ENCODE measurements at regions not wholly inside any gene's neighbourhood (a gene's known extent, or its start where the extent isn't known, plus 50 kb on each side); places are given as distances from the start of the nearest gene placed in this dataset.

DNA sequence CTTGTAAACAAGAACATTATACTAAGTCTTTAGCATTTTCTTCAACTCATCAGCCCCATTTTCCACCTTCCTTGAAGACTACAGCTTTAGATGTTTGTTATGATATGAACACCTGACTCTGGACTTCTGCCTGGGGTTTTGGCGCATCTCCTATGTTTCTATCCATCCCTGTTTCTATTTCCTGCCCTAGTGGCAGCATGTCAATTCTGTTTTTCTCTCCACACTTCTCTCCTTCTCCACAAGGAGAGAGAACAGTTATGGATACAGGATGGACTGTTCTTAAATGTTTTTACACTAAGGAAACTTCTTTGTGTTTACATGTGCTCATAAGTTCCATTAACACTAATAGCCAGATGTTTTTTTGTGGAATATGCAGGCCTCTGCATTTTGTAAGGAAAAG lies 423.3 kb upstream of the IL12A start:
- no peaks in the 10 kb centered on the region for H3K36me3 Mint-ChIP-seq
- no peaks in the 10 kb centered on the region for H3K9me3 Mint-ChIP-seq
- peaks cover 17% of the 10 kb centered on the region for H3K27me3 Mint-ChIP-seq
- no peak for DNase-seq (ENCODE audit: extremely low spot score, unreplicated experiment)
- peaks cover 5% of the 10 kb centered on the region for H3K4me1 Mint-ChIP-seq (ENCODE audit: unreplicated experiment)
- no peak overlapping the region for H3K4me3 Mint-ChIP-seq
- TF ChIP-seq CTCF (conservative IDR thresholded peaks at IDR 0.05), result peak; percentile 29
- no peak overlapping the region for H3K27ac Mint-ChIP-seq

DNA sequence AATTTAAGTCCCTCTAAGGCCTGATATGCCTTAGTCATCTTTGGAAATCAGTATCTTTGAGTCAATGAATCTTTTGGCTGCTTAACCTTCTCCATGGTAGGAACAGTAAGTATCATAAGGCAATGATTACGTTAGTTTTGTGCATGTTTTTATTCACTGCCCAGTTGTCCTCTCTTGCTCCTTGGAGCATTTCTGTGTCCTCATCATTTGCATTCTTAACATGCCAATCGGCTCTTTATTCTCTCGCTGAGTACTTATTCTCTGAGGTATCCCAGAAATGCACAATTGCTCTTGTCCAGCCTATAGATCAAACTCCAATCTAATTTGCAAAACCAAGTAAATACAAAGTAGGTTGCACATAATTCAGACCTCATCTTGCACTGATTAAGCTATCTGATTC lies 405.0 kb upstream of the IL12A start:
- H3K4me1 Mint-ChIP-seq (ENCODE audit: unreplicated experiment), result peaks cover 5% of the 10 kb centered on the region
- H3K27me3 Mint-ChIP-seq, result peaks cover 6% of the 10 kb centered on the region
- no peak overlapping the region for H3K4me3 Mint-ChIP-seq
- no peak for TF ChIP-seq CTCF (conservative IDR thresholded peaks at IDR 0.05)
- H3K36me3 Mint-ChIP-seq, result no peaks in the 10 kb centered on the region
- DNase-seq (ENCODE audit: extremely low spot score, unreplicated experiment), result no peak
- no peak overlapping the region for H3K27ac Mint-ChIP-seq
- H3K9me3 Mint-ChIP-seq, result no peaks in the 10 kb centered on the region

DNA sequence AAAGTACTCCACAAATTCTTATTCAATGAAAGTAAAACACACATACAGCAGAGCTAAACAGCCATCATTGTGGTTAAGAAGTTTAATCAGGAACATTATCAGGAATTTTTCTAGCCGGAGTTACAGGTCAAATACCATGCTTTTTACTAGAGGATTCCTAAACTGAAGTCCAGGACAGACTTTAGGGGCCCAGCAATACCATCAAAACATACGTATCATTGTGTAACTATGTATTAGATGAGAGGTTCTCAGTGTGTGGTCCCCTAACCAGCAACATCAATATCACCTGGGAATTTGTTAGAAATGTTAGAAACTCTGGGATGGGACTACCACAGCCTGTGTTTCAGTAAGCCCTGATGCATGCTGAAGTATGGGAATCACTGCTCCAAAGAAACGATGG lies 404.2 kb upstream of the IL12A start:
- TF ChIP-seq CTCF (conservative IDR thresholded peaks at IDR 0.05), result no peak
- Mint-ChIP-seq H3K9me3 (no peaks in the 10 kb centered on the region), H3K27ac (no peak overlapping the region), H3K4me1 (ENCODE audit: unreplicated experiment) (peaks cover 5% of the 10 kb centered on the region), H3K27me3 (peaks cover 4% of the 10 kb centered on the region), H3K36me3 (no peaks in the 10 kb centered on the region), H3K4me3 (no peak overlapping the region)
- DNase-seq (ENCODE audit: extremely low spot score, unreplicated experiment), result no peak

DNA sequence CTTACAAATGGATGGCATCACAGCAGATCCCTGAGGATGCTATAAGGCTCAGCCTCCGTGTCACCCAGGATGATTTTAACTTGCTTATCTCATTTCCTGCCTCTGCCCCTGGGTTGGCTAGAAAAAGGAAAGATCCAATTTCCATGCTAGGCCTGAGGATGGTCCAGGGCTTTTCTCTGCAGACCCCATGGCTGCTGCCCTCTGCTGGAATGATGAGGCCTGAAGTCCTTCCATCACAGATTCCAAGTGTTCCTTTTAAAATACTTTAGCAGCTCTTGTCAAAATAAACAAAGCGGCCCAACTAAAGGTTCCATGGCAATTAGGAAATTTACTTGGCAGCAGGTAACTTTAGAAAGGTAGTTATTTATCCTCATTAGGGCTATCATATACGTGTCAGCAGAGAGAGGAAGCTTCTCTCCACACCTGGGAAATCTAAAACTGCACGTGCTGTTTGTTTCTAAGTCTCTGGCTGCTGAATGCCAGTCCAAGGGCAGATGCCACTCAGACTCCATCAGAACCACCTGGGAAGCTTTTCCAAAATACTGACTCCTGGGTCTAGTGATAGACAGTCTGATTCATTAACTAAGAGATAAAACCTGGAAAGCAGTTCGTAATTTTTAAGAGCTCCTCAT lies 401.9 kb upstream of the IL12A start:
- TF ChIP-seq CTCF (conservative IDR thresholded peaks at IDR 0.05), result peak; percentile 80
- H3K4me3 Mint-ChIP-seq, result no peak overlapping the region

DNA sequence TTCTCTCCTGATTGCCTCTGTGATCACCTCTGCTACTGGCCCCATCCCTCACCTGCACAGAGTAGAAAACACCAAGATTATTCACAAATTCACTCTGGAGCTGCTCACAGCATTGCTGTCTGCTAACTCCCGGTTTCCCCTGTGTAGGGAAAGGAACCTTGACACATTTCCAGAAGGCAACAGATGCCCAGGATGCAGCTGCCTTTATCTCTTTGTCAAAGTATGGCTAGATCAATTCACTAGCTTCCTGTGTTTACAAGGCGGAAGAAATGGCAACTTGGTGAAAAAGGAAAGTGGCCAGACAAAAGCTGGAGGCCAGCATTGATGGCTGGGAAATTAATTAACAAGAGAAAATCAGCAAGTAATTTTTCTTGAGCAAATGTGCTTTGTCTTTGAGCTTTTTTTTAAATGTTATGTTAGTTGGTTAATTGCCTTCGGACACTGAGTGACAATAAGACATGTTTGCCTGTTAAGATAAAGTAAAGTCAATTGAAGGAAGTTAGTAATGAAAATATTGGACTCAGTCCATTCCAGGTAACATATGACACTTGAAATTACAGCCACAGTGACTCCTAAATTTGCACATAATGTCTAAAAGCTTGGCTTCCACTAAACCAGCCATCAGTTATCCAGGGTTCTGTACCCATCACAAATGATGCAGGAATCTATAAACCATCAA lies 394.6 kb upstream of the IL12A start:
- no peak overlapping the region for H3K4me3 Mint-ChIP-seq
- no peak overlapping the region for H3K27ac Mint-ChIP-seq
- DNase-seq (ENCODE audit: extremely low spot score, unreplicated experiment), result no peak
- H3K27me3 Mint-ChIP-seq, result peaks cover 9% of the 10 kb centered on the region
- H3K36me3 Mint-ChIP-seq, result no peaks in the 10 kb centered on the region
- peaks cover 5% of the 10 kb centered on the region for H3K9me3 Mint-ChIP-seq
- no peak for TF ChIP-seq CTCF (conservative IDR thresholded peaks at IDR 0.05)
- no peaks in the 10 kb centered on the region for H3K4me1 Mint-ChIP-seq (ENCODE audit: unreplicated experiment)

More for the DNA sequence above, 401.9 kb upstream of the IL12A start:
- no peaks in the 10 kb centered on the region for H3K36me3 Mint-ChIP-seq
- peaks cover 5% of the 10 kb centered on the region for H3K4me1 Mint-ChIP-seq (ENCODE audit: unreplicated experiment)
- H3K9me3 Mint-ChIP-seq, result no peaks in the 10 kb centered on the region
- peaks cover 9% of the 10 kb centered on the region for H3K27me3 Mint-ChIP-seq
- no peak overlapping the region for H3K27ac Mint-ChIP-seq
- DNase-seq (ENCODE audit: extremely low spot score, unreplicated experiment), result no peak
